HEK293 (cell line): ENCODE measurements at regions not wholly inside any gene's neighbourhood (a gene's known extent, or its start where the extent isn't known, plus 50 kb on each side); places are given as distances from the start of the nearest gene placed in this dataset.

Source experiments
- ATF2 ChIP-seq: fragments of 450-650 bp; formaldehyde crosslinking; IDR thresholded peaks from 2 replicates; pipeline ENCODE4 v1.5.1; 2016; ENCODE audit warnings: missing biosample characterization, missing genetic modification characterization, low read depth
- CTCF ChIP-seq: fragments of 450-650 bp; formaldehyde crosslinking; IDR thresholded peaks from 2 replicates; pipeline ENCODE4 v1.5.1; 2016; ENCODE audit warnings: missing biosample characterization, missing genetic modification characterization
- PATZ1 ChIP-seq: fragments of 450-650 bp; formaldehyde crosslinking; IDR thresholded peaks from 2 replicates; pipeline ENCODE4 v1.5.1; 2016; ENCODE audit warnings: missing biosample characterization, missing genetic modification characterization
- PBX3 ChIP-seq: sonication (generic); formaldehyde crosslinking; IDR thresholded peaks from 2 replicates; pipeline ENCODE4 v1.8.1; 2022; ENCODE audit warnings: mild to moderate bottlenecking, moderate library complexity, missing genetic modification reagents
- PRDM1 ChIP-seq: fragments of 450-650 bp; formaldehyde crosslinking; IDR thresholded peaks from 2 replicates; pipeline ENCODE4; 2016; ENCODE audit warnings: missing biosample characterization, missing genetic modification characterization
- REST ChIP-seq: fragments of 450-650 bp; formaldehyde crosslinking; IDR thresholded peaks from 2 replicates; pipeline ENCODE4 v1.5.1; 2016; ENCODE audit warnings: missing biosample characterization, missing genetic modification characterization
- YY1 ChIP-seq: fragments of 450-650 bp; formaldehyde crosslinking; IDR thresholded peaks from 2 replicates; pipeline ENCODE4 v1.5.1; 2018; ENCODE audit warnings: missing biosample characterization, missing genetic modification characterization
- ZBTB21 ChIP-seq: fragments of 450-650 bp; formaldehyde crosslinking; IDR thresholded peaks from 2 replicates; pipeline ENCODE4 v1.5.1; 2017; ENCODE audit warnings: missing biosample characterization, missing genetic modification characterization
- ZBTB44 ChIP-seq: fragments of 450-650 bp; IDR thresholded peaks from 2 replicates; pipeline ENCODE4 v1.5.1; 2018; ENCODE audit warnings: missing biosample characterization, mild to moderate bottlenecking, missing genetic modification characterization
- ZNF221 ChIP-seq: fragments of 450-650 bp; formaldehyde crosslinking; IDR thresholded peaks from 2 replicates; pipeline ENCODE4 v1.5.1; 2017; ENCODE audit warnings: missing biosample characterization, missing genetic modification characterization, borderline replicate concordance
- ZNF350 ChIP-seq: fragments of 450-650 bp; formaldehyde crosslinking; IDR thresholded peaks from 2 replicates; pipeline ENCODE4 v1.5.0; 2017; ENCODE audit warnings: missing biosample characterization, mild to moderate bottlenecking, missing genetic modification characterization
- ZNF624 ChIP-seq: fragments of 450-650 bp; formaldehyde crosslinking; IDR thresholded peaks from 2 replicates; pipeline ENCODE4 v1.5.1; 2017; ENCODE audit warnings: missing biosample characterization, missing genetic modification characterization
- ZNF639 ChIP-seq: fragments of 450-650 bp; formaldehyde crosslinking; IDR thresholded peaks from 2 replicates; pipeline ENCODE4 v1.5.1; 2016; ENCODE audit warnings: missing biosample characterization, missing genetic modification characterization

- no peak for TF ChIP-seq CTCF (tag by site-specific recombination)
- TF ChIP-seq YY1 (tag by site-specific recombination), result no peak
- TF ChIP-seq ZBTB21 (tag by site-specific recombination), result no peak
- no peak for TF ChIP-seq ZNF350 (tag by site-specific recombination)
- no peak for TF ChIP-seq ATF2 (tag by site-specific recombination)
- TF ChIP-seq ZBTB44, result no peak
- no peak for TF ChIP-seq ZNF639 (tag by site-specific recombination)
- TF ChIP-seq PATZ1 (tag by site-specific recombination), result no peak
- no peak for TF ChIP-seq ZNF221
- TF ChIP-seq PRDM1 (tag by site-specific recombination), result no peak
- TF ChIP-seq PBX3 (CRISPR knock-in tag), result no peak
- TF ChIP-seq ZNF624 (tag by site-specific recombination), result no peak
- no peak for TF ChIP-seq REST (tag by site-specific recombination)
Observed at GRCh38 chr10:3364768-3365480, 192.3 kb upstream of the PITRM1 start.
